NCI-H1092 treated with DMSO at 0.1 percent for 48 hours (cell line): ENCODE measurements at regions not wholly inside any gene's neighbourhood (a gene's known extent, or its start where the extent isn't known, plus 50 kb on each side); places are given as distances from the start of the nearest gene placed in this dataset.
"Not testable (repeated sequence)": the region's sequence is repeated elsewhere in the genome, so short reads cannot be mapped to it uniquely, and the experiment has no call there.

Experiments used
- DNase-seq: peaks from one replicate; lab custom pipeline; 2025; lab: John Stamatoyannopoulos, UW

DNA sequence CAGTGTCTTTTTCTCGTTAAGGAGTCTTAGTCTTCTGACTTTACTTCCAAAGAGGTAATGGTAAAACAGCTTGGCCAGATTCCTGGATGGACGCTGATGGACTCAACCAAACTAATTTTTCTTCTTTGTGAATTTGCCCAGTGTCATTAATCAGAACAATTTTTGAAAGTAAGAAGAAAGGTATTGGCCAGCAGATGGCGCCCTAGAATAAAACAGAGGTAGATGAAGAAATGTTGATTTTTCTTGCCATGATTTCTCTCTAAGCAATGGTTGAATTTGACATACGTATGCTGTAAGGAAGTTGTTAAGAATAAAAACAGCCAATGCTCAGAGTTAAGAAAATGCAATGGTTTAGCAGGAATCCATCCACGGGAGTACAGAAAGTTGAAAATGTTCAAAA lies 500.0 kb downstream of the DIRAS2 start:
- DNase-seq, result peak; percentile 92

DNA sequence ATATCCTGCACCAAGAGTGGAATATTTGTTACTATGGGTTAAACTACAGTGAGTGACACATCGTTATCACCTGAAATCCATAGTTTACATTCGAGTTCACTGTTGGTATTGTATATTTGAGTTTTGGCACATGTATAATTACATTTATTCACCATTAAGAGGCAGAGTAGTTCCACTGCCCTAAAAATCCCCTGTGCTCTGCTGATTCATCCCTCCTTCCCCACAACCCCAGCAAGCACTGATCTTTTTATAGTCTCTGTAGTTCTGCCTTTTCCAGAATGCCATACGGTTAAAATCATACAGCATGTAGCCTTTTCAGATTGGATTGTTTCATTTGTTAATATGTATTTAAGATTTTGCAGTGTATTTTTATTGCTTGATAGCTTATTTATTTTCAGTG lies 495.2 kb downstream of the DIRAS2 start:
- no peak for DNase-seq

DNA sequence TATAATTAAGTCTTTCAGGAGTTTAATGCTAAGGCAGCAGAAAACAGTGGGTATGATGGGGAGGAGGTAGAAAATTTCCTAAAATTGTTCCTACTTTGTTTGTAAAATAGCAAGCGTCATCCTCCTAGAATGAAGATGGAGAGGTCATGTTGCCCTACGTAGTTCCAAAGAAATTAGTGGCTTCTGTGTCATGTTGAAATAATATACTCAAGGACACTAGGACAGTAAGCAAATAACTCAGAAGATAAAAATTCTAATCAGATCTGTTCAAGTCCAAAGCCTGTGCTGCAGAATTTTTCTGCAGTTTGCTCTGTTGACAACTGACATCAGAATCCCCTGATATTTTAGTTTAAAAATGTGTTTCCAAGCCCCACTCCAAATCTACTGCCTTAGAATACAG lies 486.3 kb downstream of the DIRAS2 start:
- no peak for DNase-seq

DNA sequence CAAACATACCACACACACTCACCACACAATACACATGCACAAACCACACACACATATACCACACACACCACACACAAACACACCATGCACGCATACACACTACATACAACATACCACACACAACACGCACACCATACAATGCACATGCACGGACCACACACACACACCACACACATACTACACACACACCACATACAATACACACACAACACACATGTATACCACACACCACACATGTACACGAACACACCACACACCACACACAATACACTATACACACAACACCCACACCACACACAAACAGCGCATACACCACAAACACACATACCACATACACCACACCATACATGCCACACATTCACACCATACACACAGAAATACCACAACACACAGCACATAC lies 480.3 kb downstream of the DIRAS2 start:
- DNase-seq, result no peak

DNA sequence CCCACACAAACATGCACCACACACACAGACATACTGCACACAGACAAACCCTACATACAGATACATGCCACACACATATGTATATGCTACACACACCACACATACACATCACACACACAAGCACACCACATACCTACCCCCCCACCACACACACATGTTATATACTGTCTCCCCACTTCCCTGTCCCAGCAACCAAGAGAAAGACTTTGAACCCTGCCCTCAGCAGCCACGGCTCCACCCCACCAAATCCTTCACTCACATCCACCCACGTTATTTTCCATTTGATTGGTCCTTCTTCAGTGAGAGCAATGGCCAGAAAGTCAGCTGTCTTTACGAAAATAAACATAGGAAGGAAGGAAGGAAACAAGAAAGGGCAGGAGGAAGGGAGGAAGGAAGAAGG lies 479.8 kb downstream of the DIRAS2 start:
- no peak for DNase-seq

DNA sequence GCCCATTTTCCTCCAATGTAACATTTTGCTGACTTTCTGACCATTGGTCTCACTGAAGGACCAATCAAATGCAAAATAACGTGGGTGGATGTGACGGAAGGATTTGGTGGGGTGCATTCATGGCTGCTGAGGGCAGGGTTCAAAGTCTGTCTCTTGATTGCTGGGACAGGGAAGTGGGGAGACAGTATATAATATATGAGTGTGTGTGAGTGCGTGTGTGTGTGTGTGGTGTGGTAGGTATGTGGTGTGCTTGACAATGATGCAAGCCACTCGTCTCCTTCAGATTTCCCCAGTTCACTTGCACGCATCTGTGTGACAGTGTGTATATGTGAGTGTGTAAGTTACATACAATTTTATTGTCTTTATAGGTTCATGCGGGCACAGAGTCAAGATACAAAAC lies 477.3 kb downstream of the DIRAS2 start:
- no peak for DNase-seq

DNA sequence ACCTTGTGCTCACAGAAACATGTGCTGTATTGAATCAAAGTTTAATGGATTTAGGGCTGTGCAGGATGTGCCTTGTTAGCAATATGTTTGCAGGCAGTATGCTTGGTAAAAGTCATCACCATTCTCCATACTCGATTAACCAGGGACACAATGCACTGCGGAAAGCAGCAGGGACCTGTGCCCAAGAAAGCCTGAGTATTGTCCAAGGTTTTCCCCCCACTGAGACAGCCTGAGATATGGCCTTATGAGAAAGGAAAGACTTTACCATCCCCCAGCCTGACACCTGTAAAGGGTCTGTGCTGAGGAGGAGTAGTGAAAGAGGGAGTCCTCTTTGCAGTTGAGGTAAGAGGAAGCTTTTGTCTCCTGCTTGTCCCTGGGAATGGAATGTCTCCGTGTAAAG lies 476.2 kb downstream of the DIRAS2 start:
- DNase-seq, result not testable (repeated sequence)

DNA sequence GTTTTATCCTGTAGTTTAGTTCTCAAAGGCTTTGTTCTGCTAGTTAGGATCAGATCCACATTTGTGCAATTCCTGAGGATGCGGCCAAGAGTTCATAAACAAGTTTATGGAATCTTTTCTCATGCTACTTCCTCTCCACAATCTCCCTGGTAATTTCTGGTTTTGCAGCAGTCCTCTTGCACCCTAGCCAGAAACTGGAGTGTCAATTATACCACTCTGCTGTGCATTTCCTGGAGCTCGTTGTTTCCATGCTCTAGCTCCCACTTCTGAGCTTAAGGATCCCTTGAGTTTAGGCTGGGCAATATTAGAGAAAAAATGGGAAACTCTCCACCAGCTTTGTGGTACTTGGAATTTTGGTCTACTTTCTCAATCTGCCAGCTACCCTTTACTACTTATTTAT lies 474.7 kb downstream of the DIRAS2 start:
- peak; percentile 68 for DNase-seq

DNA sequence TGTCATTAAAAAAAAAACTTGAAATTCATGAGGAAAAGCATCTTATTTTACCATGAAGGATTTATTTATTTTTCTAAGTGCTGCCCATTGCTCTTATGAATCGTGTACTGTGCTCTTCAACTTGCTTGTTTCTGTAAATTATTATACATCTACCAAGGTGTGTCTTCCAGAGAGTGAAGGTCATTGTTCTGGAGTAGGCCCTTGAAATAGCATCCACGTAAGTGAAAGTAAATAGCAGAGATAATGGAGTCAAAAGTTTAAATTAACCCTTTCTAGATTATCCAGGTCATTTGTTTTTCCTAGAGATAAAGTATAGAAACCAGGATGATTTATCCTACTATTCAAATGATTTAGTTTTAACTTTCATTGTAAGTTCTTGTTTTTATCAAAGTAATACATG lies 473.1 kb downstream of the DIRAS2 start:
- peak; percentile 45 for DNase-seq

DNA sequence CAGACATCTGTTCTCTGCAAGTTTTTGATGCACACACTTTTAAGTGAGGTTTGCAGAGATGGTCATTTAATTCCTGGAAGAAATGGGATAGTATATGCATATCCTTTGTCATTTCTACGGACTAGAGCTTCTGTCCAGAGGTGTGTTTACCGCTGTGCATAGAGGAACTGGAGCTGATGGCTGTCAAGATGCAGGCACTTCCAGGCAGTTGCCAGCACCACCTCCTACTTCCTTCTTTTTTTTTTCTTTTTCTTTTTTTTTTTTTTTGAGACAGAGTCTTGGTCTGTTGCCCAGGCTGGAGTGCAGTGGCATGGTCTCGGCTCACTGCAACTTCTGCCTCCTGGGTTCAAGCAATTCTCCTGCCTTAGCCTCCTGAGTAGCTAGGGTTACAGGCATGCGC lies 468.7 kb downstream of the DIRAS2 start:
- DNase-seq, result not testable (repeated sequence)

DNA sequence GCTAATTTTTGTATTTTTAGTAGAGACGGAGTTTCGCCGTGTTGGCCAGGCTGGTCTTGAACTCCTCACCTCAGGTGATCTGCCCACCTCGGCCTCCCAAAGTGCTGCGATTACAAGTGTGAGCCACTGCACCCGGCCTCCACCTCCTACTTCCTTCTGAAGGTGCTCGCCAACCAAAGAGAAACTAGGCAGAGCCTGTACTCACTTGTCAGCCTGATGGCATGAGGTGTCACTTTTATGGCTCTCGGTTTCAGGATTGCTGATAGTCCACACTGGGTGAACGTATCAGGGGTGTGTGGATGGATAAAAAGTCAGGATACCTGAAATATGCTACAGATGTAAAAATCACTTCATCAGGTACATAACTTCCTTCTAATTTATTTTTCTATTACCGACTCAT lies 468.3 kb downstream of the DIRAS2 start:
- DNase-seq, result not testable (repeated sequence)

DNA sequence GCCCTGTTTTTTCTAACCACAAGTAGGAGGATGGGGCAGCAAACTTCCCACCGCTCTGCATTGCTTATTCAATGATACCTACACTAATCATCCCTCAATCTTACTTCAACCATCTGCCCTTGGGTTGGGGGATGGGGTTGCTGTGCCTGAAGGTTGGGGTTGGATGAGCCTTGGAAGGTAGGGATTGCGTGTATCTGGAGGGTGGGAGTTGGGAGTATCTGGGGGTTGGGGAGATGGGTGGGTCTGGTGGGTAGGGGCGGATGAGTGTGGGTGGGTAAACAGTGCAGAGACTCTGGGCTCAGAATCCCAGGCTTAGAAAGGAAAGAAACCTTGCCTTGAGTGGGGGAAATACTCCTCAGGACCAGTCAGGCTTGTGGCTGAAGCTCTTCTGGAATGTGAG lies 467.4 kb downstream of the DIRAS2 start:
- DNase-seq, result no peak

DNA sequence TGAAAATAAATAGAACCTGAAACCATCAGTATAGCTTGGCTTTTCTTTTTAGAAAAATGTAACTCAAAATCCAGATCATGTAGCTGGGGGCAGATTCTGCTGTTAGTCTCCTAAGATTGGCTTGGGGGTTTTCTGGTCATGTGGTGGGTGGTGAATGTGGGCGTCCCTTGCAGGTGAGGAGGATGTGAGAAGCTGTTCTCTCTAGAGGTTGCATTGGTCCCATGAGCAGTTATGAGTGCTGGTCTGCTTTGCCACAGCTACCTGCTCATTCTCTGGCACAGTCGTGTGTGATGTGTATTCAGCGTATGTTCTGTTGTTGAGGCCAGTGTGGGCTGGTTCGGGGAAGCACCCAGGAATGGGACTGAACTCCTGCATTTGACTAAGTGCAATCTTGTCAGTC lies 466.8 kb downstream of the DIRAS2 start:
- DNase-seq, result no peak

DNA sequence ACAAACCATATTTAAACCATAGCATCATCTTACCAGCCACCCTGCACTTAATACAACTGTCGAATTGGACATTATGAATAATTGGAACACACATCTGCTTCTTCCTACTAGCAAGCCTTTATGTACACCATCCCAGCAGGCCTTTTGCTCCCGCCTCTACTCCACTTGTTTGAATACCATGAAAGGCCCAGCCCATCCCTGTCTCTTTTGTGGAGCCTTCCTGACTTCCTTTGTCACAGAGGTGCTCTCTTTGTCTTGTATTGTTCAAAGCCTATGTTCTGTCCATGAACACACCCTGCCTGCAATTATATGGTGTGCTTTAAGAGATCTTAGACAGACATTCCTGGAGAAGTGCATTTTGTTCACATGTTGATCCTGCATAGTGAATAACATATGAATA lies 465.7 kb downstream of the DIRAS2 start:
- DNase-seq, result peak; percentile 100

DNA sequence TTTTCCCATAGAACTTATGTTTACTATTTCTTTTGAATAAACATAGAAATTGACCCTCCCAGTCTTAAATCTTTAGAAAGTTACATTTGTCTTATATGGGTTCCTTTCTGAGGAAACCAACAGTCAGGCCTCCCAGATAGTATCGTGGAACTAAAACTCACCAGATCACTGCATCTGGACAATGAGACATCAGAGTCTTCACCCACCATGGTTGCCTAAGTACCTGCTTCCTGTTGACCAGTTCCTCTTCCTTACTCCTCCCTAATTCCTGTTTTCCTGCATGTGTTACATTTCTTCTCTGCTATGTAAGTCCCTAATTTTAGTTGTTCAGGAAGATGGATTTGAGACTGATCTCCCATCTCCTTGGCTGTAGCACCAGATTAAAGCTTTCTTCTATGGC lies 462.2 kb downstream of the DIRAS2 start:
- DNase-seq, result no peak

DNA sequence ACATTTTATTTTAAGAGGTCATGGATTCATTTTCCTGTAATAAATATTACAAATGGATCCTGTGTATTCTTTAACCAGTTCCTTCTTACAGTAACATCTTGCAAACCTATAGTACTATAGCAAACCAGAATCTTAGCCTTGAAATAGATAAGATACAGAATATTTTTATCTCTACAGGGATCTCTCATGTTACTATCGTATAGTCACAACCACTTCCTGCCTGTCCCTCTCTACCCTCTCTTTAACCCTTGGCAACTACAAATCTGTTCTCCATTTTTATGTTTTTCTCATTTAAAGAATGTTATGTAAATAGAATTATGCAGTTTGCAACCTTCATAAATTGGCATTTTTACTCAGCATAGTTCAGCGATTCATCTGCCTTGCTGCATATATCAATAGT lies 454.0 kb downstream of the DIRAS2 start:
- no peak for DNase-seq

DNA sequence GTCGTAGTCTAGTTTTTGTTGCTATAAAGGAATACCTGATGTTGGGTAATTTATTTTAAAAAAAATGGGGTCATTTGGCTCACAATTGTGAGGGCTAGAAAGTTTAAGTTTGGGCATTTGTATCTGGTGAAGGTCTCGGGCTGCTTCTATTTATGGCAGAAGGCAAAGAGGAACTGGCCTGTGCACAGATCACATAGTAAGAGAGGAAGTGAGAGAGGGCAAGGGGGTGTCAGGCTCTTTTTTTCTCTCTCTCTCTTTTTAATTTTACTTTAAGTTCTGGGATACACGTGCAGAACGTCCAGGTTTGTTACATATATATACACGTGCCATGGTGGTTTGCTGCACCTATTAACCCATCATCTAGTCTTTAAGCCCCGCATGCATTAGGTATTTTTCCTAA lies 453.3 kb downstream of the DIRAS2 start:
- DNase-seq, result no peak

DNA sequence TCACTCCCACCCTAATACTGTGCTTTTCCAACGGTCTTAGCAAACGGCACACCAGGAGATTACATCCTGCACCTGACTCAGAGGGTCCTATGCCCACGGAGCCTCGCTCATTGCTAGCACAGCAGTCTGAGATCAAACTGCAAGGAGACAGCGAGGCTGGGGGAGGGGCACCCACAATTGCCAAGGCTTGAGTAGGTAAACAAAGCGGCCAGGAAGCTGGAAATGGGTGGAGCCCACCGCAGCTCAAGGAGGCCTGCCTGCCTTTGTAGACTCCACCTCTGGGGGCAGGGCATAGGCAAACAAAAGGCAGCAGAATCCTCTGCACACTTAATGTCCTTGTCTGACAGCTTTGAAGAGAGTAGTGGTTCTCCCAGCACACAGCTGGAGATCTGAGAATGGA lies 450.2 kb downstream of the DIRAS2 start:
- DNase-seq, result not testable (repeated sequence)

DNA sequence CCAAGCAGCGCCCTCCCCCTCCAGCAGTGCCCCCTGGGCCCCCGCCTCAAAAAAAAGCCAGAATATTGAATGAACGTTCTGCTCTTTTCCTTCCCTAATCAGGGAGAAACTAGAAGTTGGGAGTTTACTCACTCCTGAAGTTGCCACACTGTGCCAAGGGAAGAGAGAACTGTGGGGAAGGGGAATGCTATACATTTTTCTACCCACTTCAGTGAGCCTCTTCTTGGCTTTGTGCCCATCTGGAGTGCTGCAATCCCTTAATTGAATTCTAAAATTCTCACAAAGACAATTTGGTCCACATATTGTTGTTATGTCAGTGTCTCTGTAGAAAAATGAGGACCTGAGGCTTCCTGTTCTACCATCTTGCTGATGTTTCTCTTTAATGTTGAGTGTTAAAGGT lies 443.7 kb downstream of the DIRAS2 start:
- no peak for DNase-seq

DNA sequence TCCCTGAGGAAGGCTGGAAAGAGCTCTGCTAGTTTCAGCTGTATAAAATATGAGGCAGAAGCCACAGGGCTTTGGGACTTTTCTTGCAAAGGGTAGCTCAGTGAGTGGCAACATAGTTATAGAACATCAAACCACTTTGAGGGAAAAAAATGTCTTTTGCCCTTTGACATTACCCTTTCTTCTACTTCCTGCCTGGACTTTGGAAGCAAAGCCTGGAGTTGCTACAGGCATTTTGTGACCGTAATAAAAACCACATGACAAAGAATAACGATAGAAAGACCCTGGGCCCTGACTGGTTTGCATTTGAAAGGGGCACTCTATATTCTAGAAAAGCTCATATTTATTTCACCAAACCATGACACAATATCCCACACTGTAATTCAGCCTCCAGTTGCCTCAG lies 440.9 kb downstream of the DIRAS2 start:
- no peak for DNase-seq

DNA sequence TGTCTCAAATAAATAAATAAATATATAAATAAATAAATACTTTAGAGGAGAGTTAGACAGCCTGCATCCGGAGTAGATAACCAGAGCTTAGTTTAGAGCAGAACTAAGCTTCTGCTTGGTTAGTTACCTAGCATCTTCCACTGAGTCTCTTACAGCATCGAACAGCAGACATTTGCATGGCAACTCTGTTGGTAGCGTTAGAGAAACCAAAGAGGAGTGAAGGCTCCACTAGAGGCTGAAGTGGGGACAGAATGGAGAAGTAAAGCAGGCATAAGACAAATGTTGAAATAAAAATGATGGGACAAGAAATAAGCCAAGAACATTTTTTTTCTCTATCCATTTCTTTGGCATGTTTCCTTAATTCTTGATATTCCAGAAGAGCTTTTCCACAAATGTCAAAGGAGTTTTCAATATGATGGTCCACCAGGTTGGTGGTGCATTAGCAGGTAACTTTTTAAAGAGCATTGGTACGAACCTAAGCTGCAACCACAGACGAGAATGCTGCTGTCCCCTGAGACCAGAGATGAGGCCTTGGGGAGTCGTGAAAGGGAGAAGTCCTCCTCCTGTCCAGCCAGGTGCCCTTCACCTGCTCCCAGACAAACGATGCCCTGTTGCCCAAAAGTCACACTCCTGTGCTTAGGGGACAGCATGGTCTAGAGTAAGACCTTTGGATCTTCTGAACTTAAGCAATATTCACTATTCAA lies 438.3 kb downstream of the DIRAS2 start:
- DNase-seq, result no peak

DNA sequence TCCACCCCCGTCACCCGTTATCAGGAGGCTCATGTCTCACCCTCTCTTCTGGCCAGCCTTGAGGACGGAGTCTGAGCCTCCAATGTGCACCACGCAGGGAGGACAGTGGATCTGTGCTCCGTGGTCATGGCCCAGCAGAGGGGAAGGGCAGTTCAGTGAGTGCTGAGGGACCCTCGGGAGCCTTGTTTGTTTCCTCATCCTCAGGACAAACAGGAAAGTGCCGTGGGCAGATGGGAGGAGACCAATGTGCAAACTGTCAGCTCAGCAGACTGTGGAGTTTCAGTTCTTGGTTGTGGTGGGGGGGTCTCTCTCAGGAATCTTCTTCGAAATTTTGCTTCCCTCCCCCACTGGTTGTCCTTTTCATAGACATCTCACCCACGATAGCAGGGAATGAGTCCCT lies 429.6 kb downstream of the DIRAS2 start:
- not testable (repeated sequence) for DNase-seq

DNA sequence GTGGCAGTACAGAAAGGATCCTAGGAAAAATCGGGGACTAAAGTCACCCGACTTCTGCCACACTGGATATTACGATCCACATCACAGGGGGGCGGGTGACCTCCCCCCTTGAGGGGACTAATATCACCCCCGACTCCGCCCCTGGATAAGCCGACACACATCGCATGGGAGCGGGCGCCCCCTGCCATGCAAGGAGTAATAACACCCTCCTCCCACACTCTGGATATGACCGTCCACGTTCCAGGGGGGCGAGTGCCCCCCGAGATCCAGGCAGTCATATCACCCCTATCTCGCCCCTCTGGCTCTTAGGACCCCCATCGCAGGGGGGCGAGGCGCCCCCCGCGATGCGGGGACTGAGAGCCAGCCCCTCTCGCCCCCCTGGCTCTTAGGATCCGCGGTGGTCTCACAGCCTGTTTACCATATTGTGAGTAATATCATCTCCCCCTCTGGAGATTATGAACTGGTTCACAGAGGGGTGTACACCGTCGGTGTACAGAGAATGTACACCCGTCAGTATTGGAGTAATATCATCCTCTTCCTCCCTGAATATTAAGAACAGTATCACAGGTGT lies 423.0 kb downstream of the DIRAS2 start:
- no peak for DNase-seq

DNA sequence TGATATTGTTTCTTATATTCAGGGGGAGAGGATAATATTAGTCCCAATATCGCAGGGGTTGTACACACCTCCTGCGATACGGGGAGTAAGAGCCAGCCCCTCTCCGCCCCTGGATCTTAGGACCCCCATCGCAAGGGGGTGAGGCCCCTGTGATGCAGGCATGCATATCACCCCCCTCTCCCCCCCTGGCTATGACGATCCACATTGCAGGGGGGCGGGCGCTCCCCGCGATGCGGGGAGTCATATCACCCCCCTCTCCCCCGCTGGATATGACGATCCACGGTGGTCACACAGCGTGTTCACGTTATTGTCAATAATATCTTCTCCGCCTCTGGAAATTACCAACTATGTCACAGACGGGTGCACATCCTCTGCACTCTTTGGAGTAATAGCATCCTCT lies 420.7 kb downstream of the DIRAS2 start:
- not testable (repeated sequence) for DNase-seq
